OCI-LY3 (cell line): ENCODE measurements at regions not wholly inside any gene's neighbourhood (a gene's known extent, or its start where the extent isn't known, plus 50 kb on each side); places are given as distances from the start of the nearest gene placed in this dataset.

Experiments used
- EZH2phosphoT487 ChIP-seq: fragments of 200-600 bp; shearing (Covaris generic); IDR thresholded peaks from 2 replicates; pipeline ENCODE4 v1.6.1; 2018; ENCODE audit warnings: antibody characterized with exemption, mixed run types, low read depth
- TF ChIP-seq, protein P1 (sequence below): fragments of 200-600, 300-600 bp; sonication (generic); IDR thresholded peaks from 2 replicates; pipeline ENCODE4 v1.5.1; 2014; ENCODE audit warnings: antibody characterized with exemption, low read length, low read depth

DNA sequence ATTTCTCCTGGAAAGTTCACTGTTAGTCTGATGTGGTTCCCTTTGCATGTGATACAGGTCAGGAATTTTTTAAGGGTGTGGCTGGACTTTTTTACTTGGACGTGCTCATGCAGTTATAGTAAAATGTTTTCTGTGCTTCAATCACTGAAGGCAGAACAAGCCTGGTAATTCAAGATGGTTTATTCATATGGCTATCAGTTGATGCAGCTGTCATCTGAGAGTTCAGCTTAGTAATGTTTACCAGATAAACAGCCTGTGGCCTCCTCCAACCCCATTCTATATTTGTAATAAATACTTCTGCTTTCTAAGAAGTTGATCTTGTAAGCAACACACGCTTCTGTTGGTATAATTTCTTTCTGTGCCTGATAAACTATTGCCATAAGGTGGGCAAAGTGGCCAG, 2105.9 kb downstream of the ARAP2 start:
- TF ChIP-seq, protein P1, sequence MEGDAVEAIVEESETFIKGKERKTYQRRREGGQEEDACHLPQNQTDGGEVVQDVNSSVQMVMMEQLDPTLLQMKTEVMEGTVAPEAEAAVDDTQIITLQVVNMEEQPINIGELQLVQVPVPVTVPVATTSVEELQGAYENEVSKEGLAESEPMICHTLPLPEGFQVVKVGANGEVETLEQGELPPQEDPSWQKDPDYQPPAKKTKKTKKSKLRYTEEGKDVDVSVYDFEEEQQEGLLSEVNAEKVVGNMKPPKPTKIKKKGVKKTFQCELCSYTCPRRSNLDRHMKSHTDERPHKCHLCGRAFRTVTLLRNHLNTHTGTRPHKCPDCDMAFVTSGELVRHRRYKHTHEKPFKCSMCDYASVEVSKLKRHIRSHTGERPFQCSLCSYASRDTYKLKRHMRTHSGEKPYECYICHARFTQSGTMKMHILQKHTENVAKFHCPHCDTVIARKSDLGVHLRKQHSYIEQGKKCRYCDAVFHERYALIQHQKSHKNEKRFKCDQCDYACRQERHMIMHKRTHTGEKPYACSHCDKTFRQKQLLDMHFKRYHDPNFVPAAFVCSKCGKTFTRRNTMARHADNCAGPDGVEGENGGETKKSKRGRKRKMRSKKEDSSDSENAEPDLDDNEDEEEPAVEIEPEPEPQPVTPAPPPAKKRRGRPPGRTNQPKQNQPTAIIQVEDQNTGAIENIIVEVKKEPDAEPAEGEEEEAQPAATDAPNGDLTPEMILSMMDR = no peak
- TF ChIP-seq EZH2phosphoT487 = no peak
